Activated gamma-delta T cell (primary cell): ENCODE measurements at regions not wholly inside any gene's neighbourhood (a gene's known extent, or its start where the extent isn't known, plus 50 kb on each side); places are given as distances from the start of the nearest gene placed in this dataset.
A peak's percentile ranks its signal among the peaks of the same experiment; 100 is the strongest.

Source experiments
- DNase-seq: peaks from one replicate; lab custom pipeline; 2025; lab: John Stamatoyannopoulos, UW

DNA sequence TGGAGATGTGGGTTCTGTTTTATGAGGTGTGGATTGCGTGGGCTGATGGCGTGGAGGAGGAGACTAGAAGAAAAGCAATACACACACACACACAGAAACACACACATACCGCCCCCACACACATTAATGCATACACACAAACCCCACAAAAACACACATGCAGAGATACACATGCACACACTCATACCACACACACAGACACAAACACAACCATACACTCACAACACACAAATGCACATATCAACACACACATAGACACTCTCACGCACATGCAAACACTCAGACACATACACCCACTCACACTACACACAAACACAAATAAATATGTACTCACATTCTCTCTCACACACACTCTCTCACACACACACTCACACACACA lies 75.7 kb upstream of the UBL3 start:
- DNase-seq = no peak

DNA sequence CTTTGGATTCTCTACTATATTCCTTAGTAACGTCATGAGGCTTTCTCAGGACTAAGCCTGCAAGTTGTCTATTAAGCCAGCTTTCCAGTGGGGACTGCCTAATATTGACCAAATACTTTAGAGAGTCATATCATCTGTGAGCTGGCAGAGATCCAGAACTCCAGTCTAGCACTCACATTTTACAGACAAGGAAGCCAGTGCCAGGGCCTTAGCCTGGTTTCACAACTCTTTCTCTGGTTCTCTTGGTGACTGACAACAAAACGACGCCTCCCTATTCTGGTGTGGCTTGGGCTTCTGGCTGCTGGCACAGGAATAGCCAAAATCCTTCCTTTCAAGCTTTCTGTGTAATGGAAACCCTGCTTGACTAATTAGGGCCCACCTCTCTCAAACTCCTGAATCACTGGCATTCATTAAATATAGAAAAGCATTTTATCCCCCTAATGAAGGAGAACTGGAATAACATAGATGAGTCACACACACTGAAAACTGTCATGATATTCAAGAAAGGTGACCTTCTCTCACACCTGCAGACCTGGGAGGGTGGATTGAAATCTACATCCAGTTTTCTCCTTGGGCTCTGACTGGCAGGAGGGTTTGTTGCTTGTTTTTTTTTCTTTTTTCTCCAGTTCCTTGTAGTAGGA lies 75.2 kb upstream of the UBL3 start:
- DNase-seq = no peak

DNA sequence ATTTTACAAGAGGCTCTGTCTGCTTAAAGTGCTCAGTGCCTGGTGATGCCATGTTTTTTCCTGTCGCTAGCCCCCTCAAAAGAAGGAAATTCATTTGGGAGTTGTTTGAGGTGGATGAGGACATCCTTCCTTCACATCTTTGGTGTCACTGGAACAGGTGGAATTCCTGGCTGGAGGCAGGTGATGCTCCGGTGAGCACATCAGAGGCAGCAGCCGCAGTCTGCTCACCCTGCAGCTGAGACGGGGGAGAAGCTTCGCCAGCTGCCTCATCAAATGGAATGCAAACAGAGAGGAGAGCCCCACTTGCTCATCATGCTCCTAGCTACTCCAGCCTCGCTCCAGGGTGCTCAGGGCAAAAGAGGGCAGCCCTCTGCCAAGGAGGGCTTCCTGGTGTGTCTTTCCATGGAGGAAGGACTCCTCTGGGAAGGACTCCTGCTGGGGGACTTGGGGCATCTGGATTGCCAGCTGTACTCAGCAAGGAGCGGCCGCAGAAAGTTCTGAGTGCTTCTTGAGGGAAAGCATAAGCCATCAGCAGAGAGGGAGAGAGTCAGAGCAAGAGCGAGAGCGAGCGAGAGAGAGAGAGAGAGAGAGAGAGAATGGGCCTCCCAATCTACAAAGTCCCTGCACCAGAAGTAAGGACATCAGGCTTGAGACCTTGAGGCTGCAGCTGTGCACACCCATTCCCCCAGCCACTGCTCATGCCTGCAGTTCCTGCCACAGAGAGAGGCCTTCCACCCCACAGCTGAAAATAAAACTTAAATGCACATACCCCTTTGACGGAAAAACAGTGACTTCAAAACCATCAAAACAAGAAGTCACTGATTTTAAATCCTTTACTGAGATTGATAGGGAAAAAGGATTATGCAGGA lies 74.3 kb upstream of the UBL3 start:
- no peak for DNase-seq

DNA sequence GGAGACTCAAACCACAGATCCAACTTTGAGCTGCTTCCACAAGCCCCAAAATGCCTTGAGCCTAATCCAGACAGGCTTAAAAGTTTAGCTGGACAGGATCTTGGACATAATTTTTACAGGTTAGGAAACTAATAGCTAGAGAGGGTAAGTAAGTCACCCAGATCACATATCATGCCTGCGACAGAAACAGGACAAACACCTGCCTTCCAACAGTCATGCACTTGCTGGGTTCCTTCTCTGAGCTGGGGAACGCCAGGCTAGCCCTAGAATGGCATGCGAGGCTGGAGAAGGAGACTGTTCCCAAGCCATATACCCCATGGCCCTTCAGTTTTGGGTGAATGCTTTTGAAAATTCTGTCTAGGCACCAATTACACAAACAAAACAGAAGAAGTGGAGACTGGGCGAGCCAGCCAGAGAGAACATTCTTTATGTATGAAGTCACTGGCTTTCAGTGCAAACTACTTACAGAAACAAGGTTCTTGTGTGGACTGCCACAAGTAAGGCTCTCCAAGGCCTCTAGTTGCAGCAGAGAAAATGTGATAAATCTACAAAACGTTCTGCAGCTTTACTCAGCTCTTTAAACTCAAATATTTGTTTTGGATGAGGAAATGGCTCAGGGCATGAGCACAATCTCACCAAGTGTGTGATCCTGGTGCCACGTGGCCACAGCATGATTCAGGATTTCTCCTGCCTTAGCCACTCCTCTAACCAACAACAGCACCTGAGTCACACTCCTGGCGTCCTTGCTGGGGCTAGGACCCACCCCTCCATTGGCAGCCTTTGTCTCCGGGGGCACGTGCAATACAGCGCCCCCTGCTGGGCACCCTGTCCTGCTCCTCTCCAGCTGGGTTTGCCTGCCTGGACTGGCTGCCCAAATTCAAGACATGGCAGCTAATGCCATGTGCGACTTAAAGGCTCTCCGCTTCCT lies 73.4 kb upstream of the UBL3 start:
- peak; percentile 12 for DNase-seq

- no peak for DNase-seq
Observed at GRCh38 chr13:29922896-29923295, 72.5 kb upstream of the UBL3 start.

DNA sequence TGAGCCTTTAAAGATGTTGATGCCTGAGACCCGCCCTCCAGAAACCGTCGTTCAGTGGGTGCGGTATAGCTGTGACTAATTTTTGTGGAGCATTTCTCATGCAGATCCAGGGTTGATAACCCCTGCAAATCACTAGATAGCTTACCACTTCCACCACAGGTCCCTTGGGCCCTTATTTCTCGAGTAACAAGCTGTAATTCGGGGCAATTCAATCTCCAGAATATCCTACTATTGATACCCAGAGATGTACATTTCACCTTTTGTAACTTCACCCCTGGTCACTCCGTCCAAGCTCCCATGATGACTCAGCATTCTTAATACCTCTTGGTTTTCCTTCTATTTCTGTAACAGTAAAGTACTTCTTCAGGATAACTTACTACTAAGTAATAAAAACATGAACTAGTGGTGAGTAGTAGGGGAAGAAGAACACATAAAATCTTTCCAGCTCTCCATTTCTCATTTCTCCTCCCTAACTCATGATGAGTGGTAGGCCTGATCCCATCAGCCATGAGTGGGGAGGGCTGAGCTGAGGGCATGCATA lies 71.9 kb upstream of the UBL3 start:
- DNase-seq = no peak

GRCh38 chr13:29921542-29921941 lies 71.1 kb upstream of the UBL3 start:
- no peak for DNase-seq

DNA sequence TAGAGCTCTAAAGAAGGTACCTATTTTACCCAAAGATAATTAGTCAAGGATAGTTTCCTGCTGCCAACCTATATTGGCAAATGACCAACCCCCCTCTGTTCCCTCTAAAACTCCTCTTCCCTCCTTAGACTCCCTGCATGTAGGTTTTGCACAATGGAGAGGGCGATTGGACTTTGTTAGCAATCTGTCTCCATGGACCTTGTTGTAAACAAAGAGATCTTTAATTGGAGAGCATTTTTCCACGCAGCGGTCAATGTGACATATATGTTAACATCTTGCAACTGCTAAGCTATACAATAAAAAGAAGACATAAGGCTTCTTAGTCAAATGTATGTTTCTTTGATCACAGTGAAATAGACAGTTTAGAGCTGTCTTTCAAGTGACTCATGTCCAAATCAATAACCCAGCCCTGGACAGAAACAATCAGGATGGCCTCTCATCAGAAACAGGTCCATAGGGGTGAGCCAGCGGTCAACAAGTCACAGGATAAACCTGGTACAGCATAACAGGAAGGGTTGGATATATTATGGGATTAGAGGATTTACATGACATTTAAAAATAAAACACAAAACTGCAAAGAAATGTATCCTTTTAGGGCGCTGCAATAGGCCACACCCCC lies 69.7 kb upstream of the UBL3 start:
- no peak for DNase-seq

DNA sequence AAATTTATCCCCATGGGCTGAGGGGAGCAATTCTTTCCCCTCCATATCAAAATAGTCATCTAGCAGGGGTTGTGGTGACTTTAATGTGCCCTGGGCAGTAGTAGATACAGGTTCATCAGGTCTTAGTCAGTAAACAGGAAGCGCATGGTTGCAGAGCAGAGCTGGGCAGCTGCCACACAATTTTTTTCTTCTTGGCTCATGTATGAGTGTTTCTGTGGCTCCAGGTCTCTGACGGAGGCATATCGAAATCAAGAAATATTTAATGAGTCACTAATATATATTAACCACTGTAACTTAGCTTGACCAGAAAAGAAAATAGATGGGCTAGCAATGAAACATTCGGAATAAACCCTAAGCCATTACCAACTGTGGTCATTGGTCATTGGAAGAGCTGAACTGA lies 68.4 kb upstream of the UBL3 start:
- DNase-seq = no peak

GRCh38 chr13:29917650-29918049 lies 67.2 kb upstream of the UBL3 start:
- DNase-seq = no peak

DNA sequence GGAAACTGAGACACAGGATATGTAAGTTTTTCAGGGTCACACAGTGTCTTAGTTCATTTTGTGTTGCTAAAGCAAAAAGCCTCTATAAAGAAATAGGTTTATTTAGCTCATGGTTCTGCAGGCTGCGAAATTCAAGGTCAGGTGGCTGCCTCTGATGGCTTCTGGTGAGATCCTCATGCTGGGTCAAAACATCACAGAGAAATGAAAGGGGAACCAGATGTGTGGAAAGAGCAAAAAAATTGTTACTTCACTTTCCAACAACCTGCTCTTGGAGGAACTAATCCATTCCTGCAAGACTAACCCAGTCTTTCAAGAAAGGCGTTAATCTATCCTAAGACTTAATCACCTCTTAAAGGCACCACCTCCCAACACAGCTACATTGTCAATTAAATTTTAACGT lies 64.2 kb upstream of the UBL3 start:
- no peak for DNase-seq

GRCh38 chr13:29911781-29912418 lies 61.5 kb upstream of the UBL3 start:
- no peak for DNase-seq

DNA sequence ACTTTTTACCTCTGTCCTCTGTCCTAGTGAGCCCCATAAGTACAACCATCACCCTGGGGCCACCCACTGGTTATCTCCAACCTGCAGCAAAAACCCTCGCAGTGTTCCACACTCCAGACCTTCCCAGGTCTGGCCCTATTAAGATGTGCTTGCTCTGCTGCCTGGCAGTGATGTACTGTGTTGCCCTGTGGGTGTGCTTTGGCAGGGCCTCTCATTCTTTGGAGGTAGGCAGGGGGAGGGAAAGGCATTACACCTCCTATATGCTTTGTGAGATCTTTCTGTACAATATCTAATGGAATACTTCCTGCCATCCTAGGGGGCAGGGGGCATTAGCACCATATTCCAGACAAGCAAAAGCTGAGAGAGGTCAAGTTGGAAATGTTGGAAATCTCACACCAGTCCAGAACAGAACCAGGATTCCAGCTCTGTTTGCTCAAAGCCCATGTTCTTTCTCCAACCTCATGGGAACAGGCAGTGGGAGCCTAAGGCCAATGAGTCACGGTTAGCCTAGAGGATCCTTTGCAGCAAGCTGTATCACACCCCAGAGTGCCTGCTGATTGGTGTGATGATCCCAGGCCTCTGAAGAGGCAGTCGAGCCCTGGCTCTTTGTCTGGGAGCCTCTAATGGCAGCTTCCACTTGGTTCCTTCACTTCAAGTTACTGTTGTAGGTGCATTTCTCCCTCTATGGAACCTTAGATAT lies 59.7 kb upstream of the UBL3 start:
- no peak for DNase-seq

- no peak for DNase-seq
Observed at GRCh38 chr13:29909081-29909730, 58.8 kb upstream of the UBL3 start.

GRCh38 chr13:29908416-29909080 lies 58.1 kb upstream of the UBL3 start:
- DNase-seq = no peak

DNA sequence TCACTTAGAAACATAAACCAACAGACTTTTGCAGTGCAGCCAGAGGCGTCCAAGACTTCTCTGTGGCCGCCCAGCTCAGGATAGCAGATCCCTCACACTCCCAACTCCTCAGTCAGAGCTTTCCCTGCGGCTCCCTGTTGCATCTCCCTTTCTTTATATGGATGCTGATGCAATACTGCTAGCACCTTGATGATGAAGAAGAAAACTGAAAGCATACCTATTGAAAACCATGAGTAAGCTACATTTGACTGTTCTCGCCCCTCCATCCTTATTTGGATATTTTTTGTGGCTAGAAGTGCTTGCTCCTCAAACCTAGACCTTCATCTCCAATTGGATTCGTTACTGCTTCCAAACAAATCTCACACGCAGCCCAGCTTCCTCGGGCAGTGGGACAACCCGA lies 57.3 kb upstream of the UBL3 start:
- DNase-seq = no peak

DNA sequence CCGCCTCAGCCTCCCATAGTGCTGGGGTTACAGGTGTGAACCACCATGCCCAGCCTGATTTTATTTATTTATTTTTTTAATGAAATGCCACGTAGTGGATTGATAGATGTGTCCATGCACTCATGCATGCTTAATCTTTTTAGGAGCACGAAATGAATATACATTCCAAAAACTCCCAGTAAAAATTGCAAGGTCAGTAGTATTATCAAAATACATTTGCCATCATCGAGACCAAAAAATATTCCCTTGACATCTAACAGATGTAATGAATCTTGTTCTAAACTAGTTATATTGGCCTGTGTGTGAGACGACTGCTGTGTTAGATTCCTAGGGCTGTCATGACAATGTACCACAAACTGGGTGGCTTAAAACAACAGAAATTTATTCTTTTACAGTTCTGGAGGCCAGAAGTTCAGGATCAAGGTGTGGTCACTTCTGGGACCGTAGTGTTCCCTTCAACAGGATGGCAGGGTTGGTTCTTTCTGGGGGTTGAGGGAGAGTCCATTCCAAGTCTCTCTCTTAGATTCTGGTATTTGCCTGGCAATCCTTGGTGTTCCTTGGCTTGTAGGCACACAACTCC lies 56.1 kb upstream of the UBL3 start:
- DNase-seq = no peak

- no peak for DNase-seq
Observed at GRCh38 chr13:29905845-29906244, 55.4 kb upstream of the UBL3 start.

- no peak for DNase-seq
Observed at GRCh38 chr13:29903996-29904395, 53.6 kb upstream of the UBL3 start.
